CD4-positive, alpha-beta memory T cell (primary cell): ENCODE measurements at regions not wholly inside any gene's neighbourhood (a gene's known extent, or its start where the extent isn't known, plus 50 kb on each side); places are given as distances from the start of the nearest gene placed in this dataset.

Experiments
- CTCF ChIA-PET: fragments of 350-600 bp; sonication (Branson Sonifier 250); formaldehyde crosslinking; loops from one replicate; lab custom pipeline; 2021; ENCODE audit warnings: inconsistent platforms; ENCODE audit not compliant: partially characterized antibody; lab: Charles Lee
- POLR2A ChIA-PET: fragments of 350-600 bp; sonication (Branson Sonifier 250); formaldehyde crosslinking; loops from one replicate; lab custom pipeline; 2021; ENCODE audit not compliant: partially characterized antibody; lab: Charles Lee
- DNase-seq, 5 donors: peaks; one replicate each; pipeline versions ENCODE4 v3.0.0 to v3.0.0-alpha.2; 2020 to 2022; ENCODE audit warnings: mixed read lengths in 1 of 5
- H3K27ac ChIP-seq: one replicate; pipeline ENCODE4 v1.7.0; 2013; ENCODE audit warnings: low read depth, low read length
- H3K27me3 ChIP-seq: 2 replicates; pipeline ENCODE4 v1.7.0; 2013; ENCODE audit warnings: mild to moderate bottlenecking, low read length, moderate library complexity; ENCODE audit not compliant: insufficient read depth
- H3K36me3 ChIP-seq: 2 replicates; pipeline ENCODE4 v1.7.0; 2013; ENCODE audit warnings: mild to moderate bottlenecking, low read length, moderate library complexity; ENCODE audit not compliant: insufficient read depth
- H3K4me1 ChIP-seq: 2 replicates; pipeline ENCODE4 v1.7.0; 2013; ENCODE audit warnings: mild to moderate bottlenecking, low read length, moderate library complexity; ENCODE audit not compliant: insufficient read depth
- H3K4me3 ChIP-seq, 2 donors: one replicate each; pipeline ENCODE4 v1.7.0; 2013; ENCODE audit warnings: low read length in 2 of 2, mild to moderate bottlenecking in 1 of 2
- H3K9me3 ChIP-seq, 2 donors: one replicate each; pipeline ENCODE4 v1.7.0; 2013; ENCODE audit warnings: low read length in 2 of 2, control low read depth in 1 of 2; ENCODE audit not compliant: control insufficient read depth in 1 of 2
- H3K27ac Mint-ChIP-seq, 7 donors: one replicate each; pipeline ENCODE4 v1.8.0; 2020 to 2021; ENCODE audit warnings: mixed read lengths in 7 of 7, mild to moderate bottlenecking in 6 of 7, inconsistent platforms in 3 of 7, moderate library complexity in 3 of 7
- H3K27me3 Mint-ChIP-seq, 2 donors: one replicate each; pipeline ENCODE4 v1.8.0; 2020 to 2021; ENCODE audit warnings: mixed read lengths in 2 of 2
- H3K36me3 Mint-ChIP-seq, 2 donors: one replicate each; pipeline ENCODE4 v1.8.0; 2020 to 2021; ENCODE audit warnings: mixed read lengths in 2 of 2, inconsistent platforms in 1 of 2, mild to moderate bottlenecking in 1 of 2
- H3K4me1 Mint-ChIP-seq, 4 donors: one replicate each; pipeline ENCODE4 v1.8.0; 2020 to 2021; ENCODE audit warnings: mixed read lengths in 4 of 4, mild to moderate bottlenecking in 1 of 4
- H3K4me3 Mint-ChIP-seq, 8 donors: one replicate each; pipeline ENCODE4 v1.8.0; 2020 to 2021; ENCODE audit warnings: mixed read lengths in 8 of 8, mild to moderate bottlenecking in 7 of 8, moderate library complexity in 6 of 8, inconsistent platforms in 3 of 8
- H3K9me3 Mint-ChIP-seq, 8 donors: one replicate each; pipeline ENCODE4 v1.8.0; 2020 to 2021; ENCODE audit warnings: mixed read lengths in 8 of 8, mild to moderate bottlenecking in 5 of 8, inconsistent platforms in 3 of 8, moderate library complexity in 1 of 8
- intact Hi-C: fragments of 100-400 bp; cut with micrococcal nuclease; formaldehyde crosslinking; loops from one replicate; pipeline ENCODE4 v1.15.1; 2023

GRCh38 chr4:171042989-171043524 lies 770.1 kb upstream of the GALNTL6 start:
- Mint-ChIP-seq H3K9me3 (peaks cover 0 to 24% (median 13%) of the 10 kb centered on the region in 8 donors), H3K4me1 (no peaks in the 10 kb centered on the region), H3K27me3 (no peaks in the 10 kb centered on the region), H3K4me3 (no peak overlapping the region), H3K36me3 (no peaks in the 10 kb centered on the region), H3K27ac (no peak overlapping the region)
- CTCF ChIA-PET: no interaction called here
- POLR2A ChIA-PET: no interaction called here
- peak in 1 of 5 donors; percentile 41 for DNase-seq
- no peak overlapping the region for H3K27ac ChIP-seq
- H3K4me1 ChIP-seq: no peaks in the 10 kb centered on the region
- peaks cover 0 to 3% of the 10 kb centered on the region in 2 donors for H3K9me3 ChIP-seq
- no peaks in the 10 kb centered on the region for H3K27me3 ChIP-seq
- no peak overlapping the region for H3K4me3 ChIP-seq
- intact Hi-C loops: no loop called here
- no peaks in the 10 kb centered on the region for H3K36me3 ChIP-seq

- no peak overlapping the region for H3K27ac ChIP-seq
- Mint-ChIP-seq H3K27me3 (no peaks in the 10 kb centered on the region), H3K27ac (no peak overlapping the region), H3K4me3 (no peak overlapping the region), H3K4me1 (no peaks in the 10 kb centered on the region), H3K36me3 (no peaks in the 10 kb centered on the region), H3K9me3 (peaks cover 0 to 9% (median 8%) of the 10 kb centered on the region in 8 donors)
- POLR2A ChIA-PET: no interaction called here
- H3K4me1 ChIP-seq: no peaks in the 10 kb centered on the region
- intact Hi-C loops: no loop called here
- H3K4me3 ChIP-seq: no peak overlapping the region
- no peak for DNase-seq
- H3K27me3 ChIP-seq: no peaks in the 10 kb centered on the region
- no peaks in the 10 kb centered on the region for H3K9me3 ChIP-seq
- H3K36me3 ChIP-seq: no peaks in the 10 kb centered on the region
- CTCF ChIA-PET: no interaction called here
Measured at GRCh38 chr4:171035909-171036308, 777.3 kb upstream of the GALNTL6 start.

- Histone ChIP-seq H3K27me3 (no peaks in the 10 kb centered on the region), H3K4me3 (no peak overlapping the region), H3K36me3 (no peaks in the 10 kb centered on the region), H3K9me3 (no peaks in the 10 kb centered on the region), H3K4me1 (no peaks in the 10 kb centered on the region), H3K27ac (no peak overlapping the region)
- Mint-ChIP-seq H3K4me1 (no peaks in the 10 kb centered on the region), H3K4me3 (no peak overlapping the region), H3K36me3 (no peaks in the 10 kb centered on the region), H3K9me3 (peaks cover 0 to 14% (median 6%) of the 10 kb centered on the region in 8 donors), H3K27ac (no peak overlapping the region), H3K27me3 (no peaks in the 10 kb centered on the region)
- ChIA-PET CTCF (interaction anchor here (1.2 kb wide), 2 partner anchors 9 to 13 kb away, joined by 3 to 4 read pairs; no protein-coding TSS in a partner anchor), POLR2A (no interaction called here)
- intact Hi-C loops: no loop called here
- DNase-seq: no peak
Measured at GRCh38 chr4:171031338-171031737, 781.9 kb upstream of the GALNTL6 start.

GRCh38 chr4:171025776-171026175 lies 787.4 kb upstream of the GALNTL6 start:
- no peak overlapping the region for H3K4me3 ChIP-seq
- H3K36me3 Mint-ChIP-seq: no peaks in the 10 kb centered on the region
- intact Hi-C loops: no loop called here
- no peaks in the 10 kb centered on the region for H3K4me1 ChIP-seq
- no peaks in the 10 kb centered on the region for H3K27me3 ChIP-seq
- no peak for DNase-seq
- H3K9me3 ChIP-seq: no peaks in the 10 kb centered on the region
- no peak overlapping the region for H3K27ac Mint-ChIP-seq
- H3K27ac ChIP-seq: no peak overlapping the region
- H3K36me3 ChIP-seq: no peaks in the 10 kb centered on the region
- ChIA-PET CTCF (no interaction called here), POLR2A (no interaction called here)
- H3K4me1 Mint-ChIP-seq: no peaks in the 10 kb centered on the region
- H3K4me3 Mint-ChIP-seq: no peak overlapping the region
- H3K27me3 Mint-ChIP-seq: no peaks in the 10 kb centered on the region
- peaks cover 0 to 7% (median 2%) of the 10 kb centered on the region in 8 donors for H3K9me3 Mint-ChIP-seq

DNA sequence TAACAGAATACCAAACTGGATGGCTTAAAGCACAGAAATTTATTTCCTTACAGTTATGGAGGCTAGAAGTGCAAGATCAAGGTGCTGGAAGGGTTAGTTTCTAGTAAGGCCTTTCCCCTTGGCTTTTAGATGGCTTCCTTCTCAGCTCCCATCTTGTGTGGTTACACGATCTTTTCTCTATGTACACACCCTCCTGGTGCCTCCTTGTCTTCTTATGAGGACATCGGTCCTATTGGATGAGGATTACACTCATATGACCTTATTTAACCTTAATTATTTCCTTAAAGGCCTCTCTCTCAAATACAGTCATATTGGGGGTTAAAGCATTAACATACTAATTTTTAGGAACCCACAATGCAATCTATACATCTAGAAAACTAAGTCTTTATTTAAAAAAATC lies 787.9 kb upstream of the GALNTL6 start:
- H3K4me3 ChIP-seq: no peak overlapping the region
- H3K27me3 ChIP-seq: no peaks in the 10 kb centered on the region
- no peaks in the 10 kb centered on the region for H3K4me1 ChIP-seq
- Mint-ChIP-seq H3K4me1 (no peaks in the 10 kb centered on the region), H3K27ac (no peak overlapping the region), H3K27me3 (no peaks in the 10 kb centered on the region), H3K4me3 (no peak overlapping the region), H3K9me3 (peaks cover 0 to 7% (median 2%) of the 10 kb centered on the region in 8 donors), H3K36me3 (no peaks in the 10 kb centered on the region)
- CTCF ChIA-PET: no interaction called here
- DNase-seq: no peak
- no peaks in the 10 kb centered on the region for H3K9me3 ChIP-seq
- H3K36me3 ChIP-seq: no peaks in the 10 kb centered on the region
- no peak overlapping the region for H3K27ac ChIP-seq
- intact Hi-C loops: no loop called here
- POLR2A ChIA-PET: no interaction called here

DNA sequence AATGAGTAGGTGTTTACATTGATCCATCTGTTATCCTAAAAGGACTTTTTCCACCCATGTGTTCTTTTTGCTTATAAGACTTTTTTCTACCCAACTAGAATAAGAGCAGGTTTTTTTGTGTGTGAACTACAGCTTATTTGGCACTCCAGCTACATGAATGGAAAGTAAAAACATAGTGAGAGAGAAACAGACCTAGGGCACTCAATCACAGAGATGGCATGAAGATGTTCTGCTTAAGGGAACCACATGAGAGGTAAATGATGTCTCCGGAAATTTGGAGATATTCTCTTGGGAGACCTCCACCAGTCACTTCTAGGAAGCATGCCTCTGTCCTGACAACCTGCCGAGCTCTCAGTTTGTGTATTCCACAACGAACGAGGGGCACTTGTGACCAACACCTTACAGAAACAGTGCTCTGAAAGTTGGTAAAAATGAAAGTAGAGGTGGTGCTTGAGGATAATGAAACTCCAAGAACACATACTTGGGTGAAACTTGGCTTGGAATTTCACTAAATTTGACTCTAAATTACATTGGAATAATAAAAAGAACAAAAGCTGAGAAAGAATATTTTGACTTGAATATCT lies 788.4 kb upstream of the GALNTL6 start:
- Histone ChIP-seq H3K9me3 (no peaks in the 10 kb centered on the region), H3K36me3 (no peaks in the 10 kb centered on the region), H3K27me3 (no peaks in the 10 kb centered on the region), H3K4me3 (no peak overlapping the region), H3K4me1 (no peaks in the 10 kb centered on the region), H3K27ac (no peak overlapping the region)
- Mint-ChIP-seq H3K27me3 (no peaks in the 10 kb centered on the region), H3K9me3 (peaks cover 0 to 7% (median under 1%) of the 10 kb centered on the region in 8 donors), H3K27ac (no peak overlapping the region), H3K36me3 (no peaks in the 10 kb centered on the region), H3K4me1 (no peaks in the 10 kb centered on the region), H3K4me3 (no peak overlapping the region)
- DNase-seq: no peak
- ChIA-PET CTCF (no interaction called here), POLR2A (no interaction called here)
- intact Hi-C loops: no loop called here

- Histone ChIP-seq H3K27me3 (no peaks in the 10 kb centered on the region), H3K36me3 (no peaks in the 10 kb centered on the region), H3K27ac (no peak overlapping the region), H3K4me3 (no peak overlapping the region), H3K4me1 (no peaks in the 10 kb centered on the region), H3K9me3 (no peaks in the 10 kb centered on the region)
- Mint-ChIP-seq H3K4me1 (no peaks in the 10 kb centered on the region), H3K9me3 (peaks cover 0 to 9% (median under 1%) of the 10 kb centered on the region in 8 donors), H3K27ac (no peak overlapping the region), H3K4me3 (no peak overlapping the region), H3K36me3 (no peaks in the 10 kb centered on the region), H3K27me3 (no peaks in the 10 kb centered on the region)
- intact Hi-C loops: no loop called here
- DNase-seq: no peak
- ChIA-PET CTCF (no interaction called here), POLR2A (no interaction called here)
Measured at GRCh38 chr4:171022824-171023230, 790.4 kb upstream of the GALNTL6 start.
